HEK293 (cell line): ENCODE measurements at regions not wholly inside any gene's neighbourhood (a gene's known extent, or its start where the extent isn't known, plus 50 kb on each side); places are given as distances from the start of the nearest gene placed in this dataset.

ENCODE experiments used
- CTCF ChIA-PET: fragments of 350-600 bp; formaldehyde crosslinking; extraction: SDS; loops from one replicate; lab custom pipeline; 2021; ENCODE audit warnings: antibody characterized with exemption; lab: Yijun Ruan, JAX
- POLR2A ChIA-PET: fragments of 300-600 bp; formaldehyde crosslinking; extraction: SDS; loops from one replicate; lab custom pipeline; 2020; ENCODE audit warnings: antibody characterized with exemption, inconsistent platforms; lab: Yijun Ruan, JAX
- H3K27ac ChIP-seq: fragments of 200-500 bp; sonication (Bioruptor generic); 2 replicates; pipeline ENCODE4 v1.5.1; 2014; ENCODE audit warnings: low read depth, low read length, control low read depth, inconsistent platforms; ENCODE audit errors: extremely low read depth
- H3K36me3 ChIP-seq, 2 experiments: fragments of 200-500 bp in 1 of 2; sonication (Bioruptor generic) in 1 of 2; 1 replicate in 1 of 2; 2 replicates in 1 of 2; pipeline ENCODE4 v1.5.1; 2014 to 2017; ENCODE audit warnings: inconsistent platforms in 2 of 2, low read length in 2 of 2; ENCODE audit not compliant: control insufficient read depth in 2 of 2, insufficient read depth in 1 of 2
- H3K4me1 ChIP-seq: fragments of 200-500 bp; sonication (Bioruptor generic); 2 replicates; pipeline ENCODE4 v1.5.1; 2014; ENCODE audit warnings: mild to moderate bottlenecking, low read length, inconsistent platforms; ENCODE audit not compliant: control insufficient read depth, insufficient read depth
- H3K4me3 ChIP-seq: 2 replicates; pipeline ENCODE4 v1.5.1; 2011; ENCODE audit warnings: low read depth, mild to moderate bottlenecking, control low read depth, low read length, moderate library complexity
- H3K9me3 ChIP-seq: fragments of 200-500 bp; sonication (Bioruptor generic); 2 replicates; pipeline ENCODE4 v1.5.1; 2014; ENCODE audit warnings: low read depth, low read length, inconsistent platforms; ENCODE audit not compliant: control insufficient read depth, insufficient read depth
- GFI1B ChIP-seq: fragments of 450-650 bp; formaldehyde crosslinking; IDR thresholded peaks from 2 replicates; pipeline ENCODE4 v1.5.1; 2016; ENCODE audit warnings: missing biosample characterization, missing genetic modification characterization
- GLI2 ChIP-seq: fragments of 450-650 bp; formaldehyde crosslinking; IDR thresholded peaks from 2 replicates; pipeline ENCODE4; 2017; ENCODE audit warnings: missing biosample characterization, missing genetic modification characterization, low read depth, borderline replicate concordance
- IKZF3 ChIP-seq: fragments of 450-650 bp; IDR thresholded peaks from 2 replicates; pipeline ENCODE4 v1.5.0; 2018; ENCODE audit warnings: missing biosample characterization, mild to moderate bottlenecking, missing genetic modification characterization, moderate library complexity
- ZBTB26 ChIP-seq: fragments of 450-650 bp; formaldehyde crosslinking; optimal IDR thresholded peaks from 2 replicates; pipeline ENCODE3; 2016; ENCODE audit warnings: missing biosample characterization, mild to moderate bottlenecking, missing genetic modification characterization
- ZNF175 ChIP-seq: fragments of 450-650 bp; formaldehyde crosslinking; IDR thresholded peaks from 2 replicates; pipeline ENCODE4 v1.5.1; 2016; ENCODE audit warnings: missing biosample characterization, missing genetic modification characterization
- ZNF211 ChIP-seq: fragments of 450-650 bp; formaldehyde crosslinking; IDR thresholded peaks from 2 replicates; pipeline ENCODE4 v1.5.1; 2016; ENCODE audit warnings: low read depth, missing biosample characterization, missing genetic modification characterization
- ZNF239 ChIP-seq: fragments of 450-650 bp; formaldehyde crosslinking; IDR thresholded peaks from 2 replicates; pipeline ENCODE4 v1.5.1; 2016; ENCODE audit warnings: missing biosample characterization, missing genetic modification characterization
- ZNF391 ChIP-seq: fragments of 450-650 bp; formaldehyde crosslinking; IDR thresholded peaks from 2 replicates; pipeline ENCODE4 v1.5.1; 2016; ENCODE audit warnings: low read depth, missing biosample characterization, missing genetic modification characterization, borderline replicate concordance
- ZNF473 ChIP-seq: fragments of 450-650 bp; formaldehyde crosslinking; IDR thresholded peaks from 2 replicates; pipeline ENCODE4 v1.5.1; 2017; ENCODE audit warnings: missing biosample characterization, missing genetic modification characterization
- ZNF571 ChIP-seq: fragments of 450-650 bp; formaldehyde crosslinking; IDR thresholded peaks from 2 replicates; pipeline ENCODE4 v1.5.0; 2017; ENCODE audit warnings: missing biosample characterization, missing genetic modification characterization
- ZNF677 ChIP-seq: fragments of 450-650 bp; IDR thresholded peaks from 2 replicates; pipeline ENCODE4 v1.5.0; 2018; ENCODE audit warnings: missing biosample characterization, mild to moderate bottlenecking, missing genetic modification characterization, moderate library complexity
- ZNF785 ChIP-seq: fragments of 450-650 bp; formaldehyde crosslinking; IDR thresholded peaks from 2 replicates; pipeline ENCODE4 v1.5.1; 2016; ENCODE audit warnings: missing biosample characterization, missing genetic modification characterization
- ZNF830 ChIP-seq: fragments of 450-650 bp; IDR thresholded peaks from 2 replicates; pipeline ENCODE4 v1.5.0; 2018; ENCODE audit warnings: missing biosample characterization, missing genetic modification characterization, low read depth, mild to moderate bottlenecking, moderate library complexity
- ZXDB ChIP-seq: fragments of 450-650 bp; formaldehyde crosslinking; IDR thresholded peaks from 2 replicates; pipeline ENCODE4 v1.5.1; 2016; ENCODE audit warnings: missing biosample characterization, missing genetic modification characterization
- TF ChIP-seq, protein P1 (sequence below): fragments of 450-650 bp; formaldehyde crosslinking; IDR thresholded peaks from 2 replicates; pipeline ENCODE4 v1.5.1; 2016; ENCODE audit warnings: missing biosample characterization, missing genetic modification characterization
- TF ChIP-seq, protein P2 (sequence below): fragments of 450-650 bp; formaldehyde crosslinking; IDR thresholded peaks from 2 replicates; pipeline ENCODE4 v1.5.1; 2016; ENCODE audit warnings: missing biosample characterization, missing genetic modification characterization
- TF ChIP-seq, protein P3 (sequence below): fragments of 450-650 bp; formaldehyde crosslinking; IDR thresholded peaks from 2 replicates; pipeline ENCODE4 v1.5.1; 2016; ENCODE audit warnings: missing biosample characterization, missing genetic modification characterization

GRCh38 chr2:223457301-223457700 lies 144.9 kb downstream of the SCG2 start (continued):
- no peak for TF ChIP-seq ZNF785 (tag by site-specific recombination)

DNA sequence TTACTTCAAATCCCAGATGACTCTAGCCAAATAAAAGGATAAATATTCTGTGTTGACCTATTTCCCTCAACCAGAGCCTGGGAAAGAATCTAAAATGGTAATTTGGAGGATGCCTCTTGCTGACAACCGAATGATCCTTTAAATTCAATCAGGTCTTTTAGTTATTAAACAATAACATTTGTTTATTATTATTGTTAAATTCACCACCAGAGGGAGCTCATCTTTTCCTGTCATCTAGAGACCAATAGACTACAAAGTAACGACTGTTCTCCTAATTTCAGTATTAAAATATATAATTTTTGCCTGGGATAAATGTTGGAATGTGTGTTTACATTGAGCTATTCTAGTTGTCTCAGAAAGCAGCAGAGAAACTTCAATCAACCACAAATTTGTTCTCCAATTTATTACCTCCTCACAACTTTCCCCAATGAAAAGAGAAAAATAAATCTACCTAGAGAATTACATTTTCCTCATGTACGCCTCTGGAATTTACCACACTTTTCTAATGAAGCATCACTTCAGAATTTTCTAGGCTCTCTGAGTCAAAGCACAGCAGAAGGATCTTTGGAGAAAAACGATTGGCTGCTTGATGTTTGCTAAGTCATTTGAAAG lies 142.7 kb downstream of the SCG2 start:
- no peaks in the 10 kb centered on the region for H3K9me3 ChIP-seq
- TF ChIP-seq ZBTB26 (no peak), ZNF830 (tag by site-specific recombination) (no peak)
- TF ChIP-seq, protein P1, sequence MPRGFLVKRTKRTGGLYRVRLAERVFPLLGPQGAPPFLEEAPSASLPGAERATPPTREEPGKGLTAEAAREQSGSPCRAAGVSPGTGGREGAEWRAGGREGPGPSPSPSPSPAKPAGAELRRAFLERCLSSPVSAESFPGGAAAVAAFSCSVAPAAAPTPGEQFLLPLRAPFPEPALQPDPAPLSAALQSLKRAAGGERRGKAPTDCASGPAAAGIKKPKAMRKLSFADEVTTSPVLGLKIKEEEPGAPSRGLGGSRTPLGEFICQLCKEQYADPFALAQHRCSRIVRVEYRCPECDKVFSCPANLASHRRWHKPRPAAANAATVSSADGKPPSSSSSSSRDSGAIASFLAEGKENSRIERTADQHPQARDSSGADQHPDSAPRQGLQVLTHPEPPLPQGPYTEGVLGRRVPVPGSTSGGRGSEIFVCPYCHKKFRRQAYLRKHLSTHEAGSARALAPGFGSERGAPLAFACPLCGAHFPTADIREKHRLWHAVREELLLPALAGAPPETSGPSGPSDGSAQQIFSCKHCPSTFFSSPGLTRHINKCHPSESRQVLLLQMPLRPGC: no peak
- TF ChIP-seq, all 188 proteins: peak for 0
- Histone ChIP-seq H3K36me3 (no peaks in the 10 kb centered on the region), H3K27ac (no peak overlapping the region), H3K4me3 (no peak overlapping the region), H3K4me1 (no peaks in the 10 kb centered on the region)
- POLR2A ChIA-PET: no interaction called here
- CTCF ChIA-PET: interaction anchor here (0.6 to 2.8 kb wide), 23 partner anchors 9 to 505 kb away, joined by 3 to 9 read pairs (median 3); partner anchors contain the start of gene SCG2

DNA sequence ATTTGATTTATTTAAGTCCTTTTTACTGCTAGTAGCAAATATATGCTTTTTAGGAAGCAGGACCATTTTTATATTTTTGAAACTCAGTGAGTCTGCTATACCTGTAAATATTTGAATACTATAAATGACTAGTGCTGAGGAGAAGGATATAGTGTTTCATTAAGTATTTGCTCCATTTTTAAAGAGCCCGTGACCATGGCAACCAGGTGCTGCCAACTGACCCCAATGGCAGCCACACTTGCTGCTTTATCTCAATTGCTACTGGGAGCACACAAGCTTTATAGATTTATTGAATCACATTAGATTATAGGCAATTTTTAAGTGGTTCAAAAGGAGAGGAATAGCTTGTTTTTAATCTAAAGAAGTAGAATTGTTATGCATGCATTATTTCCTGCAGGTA lies 142.0 kb downstream of the SCG2 start:
- Histone ChIP-seq H3K36me3 (no peaks in the 10 kb centered on the region), H3K4me3 (no peak overlapping the region), H3K4me1 (no peaks in the 10 kb centered on the region), H3K9me3 (no peaks in the 10 kb centered on the region), H3K27ac (no peak overlapping the region)
- ChIA-PET POLR2A (no interaction called here), CTCF (interaction anchor here (0.7 to 2.8 kb wide), 6 partner anchors 38 to 504 kb away, joined by 3 to 9 read pairs (median 4); partner anchors contain the start of gene SCG2)
- TF ChIP-seq ZNF571 (tag by site-specific recombination) (no peak), ZNF175 (no peak), ZNF211 (tag by site-specific recombination) (no peak), ZNF473 (tag by site-specific recombination) (no peak), GLI2 (no peak), ZNF677 (tag by site-specific recombination) (no peak), ZNF830 (tag by site-specific recombination) (no peak), IKZF3 (no peak), ZXDB (tag by site-specific recombination) (no peak), ZNF391 (tag by site-specific recombination) (no peak), ZNF239 (tag by site-specific recombination) (no peak), GFI1B (tag by site-specific recombination) (no peak)
- TF ChIP-seq, protein P2, sequence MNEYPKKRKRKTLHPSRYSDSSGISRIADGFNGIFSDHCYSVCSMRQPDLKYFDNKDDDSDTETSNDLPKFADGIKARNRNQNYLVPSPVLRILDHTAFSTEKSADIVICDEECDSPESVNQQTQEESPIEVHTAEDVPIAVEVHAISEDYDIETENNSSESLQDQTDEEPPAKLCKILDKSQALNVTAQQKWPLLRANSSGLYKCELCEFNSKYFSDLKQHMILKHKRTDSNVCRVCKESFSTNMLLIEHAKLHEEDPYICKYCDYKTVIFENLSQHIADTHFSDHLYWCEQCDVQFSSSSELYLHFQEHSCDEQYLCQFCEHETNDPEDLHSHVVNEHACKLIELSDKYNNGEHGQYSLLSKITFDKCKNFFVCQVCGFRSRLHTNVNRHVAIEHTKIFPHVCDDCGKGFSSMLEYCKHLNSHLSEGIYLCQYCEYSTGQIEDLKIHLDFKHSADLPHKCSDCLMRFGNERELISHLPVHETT: no peak
- TF ChIP-seq, protein P3, sequence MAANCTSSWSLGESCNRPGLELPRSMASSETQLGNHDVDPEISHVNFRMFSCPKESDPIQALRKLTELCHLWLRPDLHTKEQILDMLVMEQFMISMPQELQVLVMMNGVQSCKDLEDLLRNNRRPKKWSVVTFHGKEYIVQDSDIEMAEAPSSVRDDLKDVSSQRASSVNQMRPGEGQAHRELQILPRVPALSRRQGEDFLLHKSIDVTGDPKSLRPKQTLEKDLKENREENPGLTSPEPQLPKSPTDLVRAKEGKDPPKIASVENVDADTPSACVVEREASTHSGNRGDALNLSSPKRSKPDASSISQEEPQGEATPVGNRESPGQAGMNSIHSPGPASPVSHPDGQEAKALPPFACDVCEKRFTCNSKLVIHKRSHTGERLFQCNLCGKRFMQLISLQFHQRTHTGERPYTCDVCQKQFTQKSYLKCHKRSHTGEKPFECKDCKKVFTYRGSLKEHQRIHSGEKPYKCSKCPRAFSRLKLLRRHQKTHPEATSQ (tag by site-specific recombination): no peak
